Progenitor cell of endocrine pancreas (in vitro differentiated cells): ENCODE measurements at regions not wholly inside any gene's neighbourhood (a gene's known extent, or its start where the extent isn't known, plus 50 kb on each side); places are given as distances from the start of the nearest gene placed in this dataset.

Experiments
- DNase-seq: peaks from one replicate; pipeline ENCODE4 v3.0.0; 2021; ENCODE audit warnings: low spot score; ENCODE audit not compliant: unreplicated experiment
- H3K27ac Mint-ChIP-seq: 2 replicates; pipeline ENCODE4 v1.8.0; 2021; ENCODE audit warnings: mild to moderate bottlenecking, moderate library complexity, mixed read lengths
- H3K27me3 Mint-ChIP-seq: 2 replicates; pipeline ENCODE4 v1.8.0; 2021; ENCODE audit warnings: mixed read lengths
- H3K36me3 Mint-ChIP-seq: 2 replicates; pipeline ENCODE4 v1.8.0; 2022; ENCODE audit warnings: mixed read lengths; ENCODE audit not compliant: insufficient read depth
- H3K4me1 Mint-ChIP-seq: 2 replicates; pipeline ENCODE4 v1.8.0; 2021; ENCODE audit warnings: low read depth, mixed read lengths
- H3K4me3 Mint-ChIP-seq: 2 replicates; pipeline ENCODE4 v1.8.0; 2021; ENCODE audit warnings: low read depth, mild to moderate bottlenecking, moderate library complexity, mixed read lengths
- H3K9me3 Mint-ChIP-seq: 2 replicates; pipeline ENCODE4 v1.8.0; 2021; ENCODE audit warnings: low read depth, mixed read lengths
- TF ChIP-seq, protein P1 (sequence below): fragments of 200-600 bp; sonication (generic); IDR thresholded peaks from one replicate; pipeline ENCODE4 v1.5.0; 2021; ENCODE audit warnings: antibody characterized with exemption, mild to moderate bottlenecking; ENCODE audit not compliant: unreplicated experiment

DNA sequence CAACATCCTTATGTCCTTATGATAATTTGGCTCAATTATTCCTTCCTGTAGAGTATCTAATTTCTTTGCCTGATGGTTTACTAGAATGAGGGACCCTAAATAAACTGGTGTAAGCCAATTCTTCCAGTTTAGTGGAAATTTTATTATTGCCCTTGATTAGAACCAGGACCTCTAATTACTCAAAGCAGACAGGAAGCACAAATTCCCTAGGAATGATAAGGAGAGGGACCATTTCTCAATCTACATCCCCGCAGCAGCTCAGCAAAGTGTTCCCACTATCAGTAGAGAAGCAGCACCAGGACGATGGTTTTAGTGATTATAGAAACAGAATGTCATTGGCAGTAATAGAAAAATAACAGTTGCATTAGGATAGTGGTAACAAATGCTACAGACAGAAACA lies 97.1 kb downstream of the PLPPR4 start:
- Mint-ChIP-seq H3K27ac (no peak overlapping the region), H3K36me3 (no peaks in the 10 kb centered on the region), H3K9me3 (no peaks in the 10 kb centered on the region), H3K4me3 (no peak overlapping the region), H3K27me3 (no peaks in the 10 kb centered on the region), H3K4me1 (peaks cover 5% of the 10 kb centered on the region)
- TF ChIP-seq, protein P1, sequence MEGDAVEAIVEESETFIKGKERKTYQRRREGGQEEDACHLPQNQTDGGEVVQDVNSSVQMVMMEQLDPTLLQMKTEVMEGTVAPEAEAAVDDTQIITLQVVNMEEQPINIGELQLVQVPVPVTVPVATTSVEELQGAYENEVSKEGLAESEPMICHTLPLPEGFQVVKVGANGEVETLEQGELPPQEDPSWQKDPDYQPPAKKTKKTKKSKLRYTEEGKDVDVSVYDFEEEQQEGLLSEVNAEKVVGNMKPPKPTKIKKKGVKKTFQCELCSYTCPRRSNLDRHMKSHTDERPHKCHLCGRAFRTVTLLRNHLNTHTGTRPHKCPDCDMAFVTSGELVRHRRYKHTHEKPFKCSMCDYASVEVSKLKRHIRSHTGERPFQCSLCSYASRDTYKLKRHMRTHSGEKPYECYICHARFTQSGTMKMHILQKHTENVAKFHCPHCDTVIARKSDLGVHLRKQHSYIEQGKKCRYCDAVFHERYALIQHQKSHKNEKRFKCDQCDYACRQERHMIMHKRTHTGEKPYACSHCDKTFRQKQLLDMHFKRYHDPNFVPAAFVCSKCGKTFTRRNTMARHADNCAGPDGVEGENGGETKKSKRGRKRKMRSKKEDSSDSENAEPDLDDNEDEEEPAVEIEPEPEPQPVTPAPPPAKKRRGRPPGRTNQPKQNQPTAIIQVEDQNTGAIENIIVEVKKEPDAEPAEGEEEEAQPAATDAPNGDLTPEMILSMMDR = no peak
- DNase-seq = no peak

DNA sequence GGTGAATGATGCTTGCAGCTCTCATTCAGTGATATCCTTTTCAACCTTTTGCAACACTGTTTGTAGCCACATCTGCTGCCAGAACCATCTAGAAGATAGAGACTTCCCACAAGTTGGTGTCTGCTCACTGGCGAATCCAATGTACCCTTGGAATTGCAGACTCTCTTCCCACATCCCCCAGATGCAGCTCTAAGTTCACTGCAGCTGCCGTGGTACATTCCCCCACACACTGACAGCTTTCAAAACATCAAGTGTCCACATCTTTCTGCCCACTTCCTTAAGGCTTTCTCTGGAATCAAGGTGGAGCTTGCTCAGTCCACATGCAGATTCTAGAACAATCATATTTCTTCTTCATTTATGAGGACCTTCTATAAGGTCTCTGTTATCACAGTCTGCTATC lies 99.2 kb downstream of the PLPPR4 start:
- TF ChIP-seq, protein P1 = no peak
- H3K36me3 Mint-ChIP-seq = no peaks in the 10 kb centered on the region
- DNase-seq = no peak
- H3K27me3 Mint-ChIP-seq = no peaks in the 10 kb centered on the region
- no peak overlapping the region for H3K27ac Mint-ChIP-seq
- H3K4me3 Mint-ChIP-seq = no peak overlapping the region
- H3K4me1 Mint-ChIP-seq = peaks cover 5% of the 10 kb centered on the region
- no peaks in the 10 kb centered on the region for H3K9me3 Mint-ChIP-seq

DNA sequence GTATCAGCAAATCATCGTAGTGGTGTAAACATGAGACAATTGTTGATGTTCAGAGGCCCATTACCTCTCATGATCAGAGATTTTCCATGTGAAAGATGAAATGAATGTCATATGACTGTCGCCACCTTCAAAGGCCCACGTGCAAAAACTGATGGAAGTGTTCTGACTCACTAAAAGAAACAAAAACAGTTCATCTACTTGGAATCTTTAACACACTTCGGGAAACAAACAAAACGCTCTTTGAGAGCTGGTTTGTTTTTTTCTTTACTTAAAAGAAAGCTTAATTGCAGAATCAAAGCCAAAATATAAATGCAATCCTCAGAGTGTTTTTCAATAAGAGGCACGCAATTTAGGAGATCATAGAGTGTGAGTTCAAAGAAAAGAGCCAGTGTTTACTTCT lies 100.8 kb downstream of the PLPPR4 start:
- no peak for DNase-seq
- no peaks in the 10 kb centered on the region for H3K9me3 Mint-ChIP-seq
- peaks cover 5% of the 10 kb centered on the region for H3K4me1 Mint-ChIP-seq
- TF ChIP-seq, protein P1 = no peak
- no peaks in the 10 kb centered on the region for H3K36me3 Mint-ChIP-seq
- H3K27ac Mint-ChIP-seq = no peak overlapping the region
- H3K27me3 Mint-ChIP-seq = no peaks in the 10 kb centered on the region
- H3K4me3 Mint-ChIP-seq = no peak overlapping the region

DNA sequence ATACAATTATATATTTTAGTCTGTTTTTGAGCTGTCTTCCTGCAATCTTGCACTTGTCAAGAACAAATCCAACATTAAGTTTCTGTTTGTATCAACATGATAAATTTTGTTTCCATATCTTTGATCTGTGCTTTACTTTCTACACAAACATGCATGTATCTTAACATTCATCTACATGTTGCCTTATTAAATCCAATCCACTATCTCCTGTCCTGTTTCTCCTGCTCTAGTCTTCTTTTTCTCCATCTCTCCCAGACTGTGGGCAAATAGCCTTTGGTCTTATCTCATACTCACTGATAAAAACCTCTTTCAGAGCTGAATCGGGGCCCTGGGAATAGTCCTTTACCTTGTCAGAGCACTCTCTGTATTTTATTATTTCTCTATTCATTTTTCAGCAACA lies 101.3 kb downstream of the PLPPR4 start:
- Mint-ChIP-seq H3K27me3 (no peaks in the 10 kb centered on the region), H3K4me1 (peaks cover 5% of the 10 kb centered on the region), H3K27ac (no peak overlapping the region), H3K9me3 (no peaks in the 10 kb centered on the region), H3K4me3 (no peak overlapping the region), H3K36me3 (no peaks in the 10 kb centered on the region)
- DNase-seq = no peak
- TF ChIP-seq, protein P1 = no peak

DNA sequence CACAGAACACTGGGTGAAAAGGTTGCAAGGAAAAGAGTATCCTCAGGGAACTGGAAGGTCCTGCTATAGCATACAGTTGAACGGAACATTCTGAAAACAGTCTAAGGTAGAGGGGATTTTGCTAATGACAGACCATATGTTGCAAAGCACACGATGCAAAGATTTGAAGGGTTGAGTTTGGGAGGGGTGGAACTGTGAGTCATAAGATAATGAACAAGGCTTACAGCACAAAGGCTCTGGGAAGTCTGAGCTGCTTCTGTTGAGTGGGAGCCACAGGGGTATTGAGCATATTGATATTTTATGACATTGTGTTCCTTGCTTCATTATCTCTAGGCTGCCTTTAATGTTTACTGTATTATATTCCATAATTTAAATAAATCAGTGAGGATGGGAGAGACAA lies 104.9 kb downstream of the PLPPR4 start:
- Mint-ChIP-seq H3K4me3 (no peak overlapping the region), H3K4me1 (peaks cover 5% of the 10 kb centered on the region), H3K36me3 (no peaks in the 10 kb centered on the region), H3K27me3 (no peaks in the 10 kb centered on the region), H3K9me3 (no peaks in the 10 kb centered on the region), H3K27ac (no peak overlapping the region)
- DNase-seq = no peak
- TF ChIP-seq, protein P1 = no peak

DNA sequence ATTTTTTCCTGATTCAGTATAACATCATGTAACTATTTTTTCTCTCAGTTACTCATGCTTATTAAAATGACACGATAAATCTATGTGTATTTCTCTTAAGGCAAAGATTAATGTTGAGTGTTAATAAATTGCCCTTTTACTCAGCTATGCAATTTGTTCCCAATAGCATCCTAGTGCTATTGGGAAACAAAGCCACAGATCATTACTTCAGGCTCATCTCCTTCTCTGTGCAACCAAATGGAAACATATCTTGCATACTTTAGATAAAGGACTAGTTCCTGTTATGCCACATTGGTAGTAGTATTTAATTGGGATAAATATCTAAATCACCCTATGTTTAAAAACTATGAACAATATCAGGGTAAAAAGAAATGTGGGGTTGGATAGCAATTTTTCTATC lies 106.2 kb downstream of the PLPPR4 start:
- Mint-ChIP-seq H3K9me3 (no peaks in the 10 kb centered on the region), H3K27ac (no peak overlapping the region), H3K4me1 (peaks cover 4% of the 10 kb centered on the region), H3K4me3 (no peak overlapping the region), H3K36me3 (no peaks in the 10 kb centered on the region), H3K27me3 (no peaks in the 10 kb centered on the region)
- DNase-seq = no peak
- TF ChIP-seq, protein P1 = no peak
